ENCODE measurements at regions not wholly inside any gene's neighbourhood (a gene's known extent, or its start where the extent isn't known, plus 50 kb on each side); places are given as distances from the start of the nearest gene placed in this dataset.

- TF ChIP-seq CTCF (IDR thresholded peaks at IDR 0.05) (no peak), POLR2A (IDR thresholded peaks at IDR 0.05; ENCODE audit: low read depth) (no peak), EP300 (IDR thresholded peaks at IDR 0.05) (no peak)
Observed at GRCh38 chr16:73420244-73420643, 372.3 kb upstream of the ZFHX3 start.
